ENCODE measurements at regions not wholly inside any gene's neighbourhood (a gene's known extent, or its start where the extent isn't known, plus 50 kb on each side); places are given as distances from the start of the nearest gene placed in this dataset.

DNA sequence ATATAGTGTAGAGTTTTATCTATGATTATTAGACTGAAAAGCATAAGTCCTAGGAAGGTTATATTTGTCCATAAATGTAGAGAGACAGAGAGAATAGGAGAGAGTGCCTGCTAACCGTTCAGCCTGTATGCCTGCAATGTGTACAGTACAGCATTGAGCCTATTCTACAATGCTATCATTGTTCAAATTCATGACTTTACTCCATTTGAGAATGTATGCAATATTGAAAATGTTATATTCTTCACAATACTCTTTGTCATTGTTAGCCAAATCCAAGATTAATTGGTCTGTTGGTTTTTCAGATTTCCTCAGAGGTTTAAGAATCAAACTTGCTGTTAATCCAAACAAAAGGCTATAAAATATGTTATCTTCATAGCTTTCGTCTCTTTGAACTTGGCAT, 585.2 kb upstream of the B3GALT2 start:
- no peak overlapping the region for H3K27ac ChIP-seq
- DNase-seq = no peak
- peaks cover 3 to 6% of the 10 kb centered on the region in 2 donors for H3K4me1 ChIP-seq
- WGBS, 2 donors = 86 to 89% methylated on average over 2 of the region's 2 CpGs
- intact Hi-C loops (cut with DNase I) = no loop called here
- no peaks in the 10 kb centered on the region for H3K27me3 ChIP-seq
- TF ChIP-seq POLR2A (IDR thresholded peaks at IDR 0.05) (no peak), CTCF (IDR thresholded peaks at IDR 0.05) (no peak)
- no peak overlapping the region for H3K4me3 ChIP-seq (replicated peaks in 1 of 3)
- H3K36me3 ChIP-seq = no peaks in the 10 kb centered on the region
- H3K9me3 ChIP-seq = no peaks in the 10 kb centered on the region

GRCh38 chr1:193769651-193770050, 583.2 kb upstream of the B3GALT2 start:
- intact Hi-C loops (cut with DNase I) = no loop called here
- whole genome bisulfite sequencing, 2 donors = 87 to 91% methylated on average over 2 of the region's 2 CpGs

GRCh38 chr1:193767886-193768285, 581.5 kb upstream of the B3GALT2 start:
- Histone ChIP-seq H3K4me1 (peaks cover 3 to 6% of the 10 kb centered on the region in 2 donors), H3K9me3 (no peaks in the 10 kb centered on the region), H3K27ac (peak overlapping the region in 2 of 3 donors; percentile 59 to 77), H3K4me3 (replicated peaks in 1 of 3) (no peak overlapping the region), H3K36me3 (no peaks in the 10 kb centered on the region), H3K27me3 (no peaks in the 10 kb centered on the region)
- DNase-seq = peak; percentile 80 to 82
- 45 to 58% methylated on average over 6 of the region's 6 CpGs for WGBS, 2 donors
- intact Hi-C loops (cut with DNase I) = no loop called here
- no peak for TF ChIP-seq POLR2A (IDR thresholded peaks at IDR 0.05)
- TF ChIP-seq CTCF (IDR thresholded peaks at IDR 0.05) = no peak

More at GRCh38 chr1:193769651-193770050, 583.2 kb upstream of the B3GALT2 start:
- no peak for TF ChIP-seq CTCF (IDR thresholded peaks at IDR 0.05)
- TF ChIP-seq POLR2A (IDR thresholded peaks at IDR 0.05) = no peak
- peaks cover 3 to 6% of the 10 kb centered on the region in 2 donors for H3K4me1 ChIP-seq
- no peaks in the 10 kb centered on the region for H3K36me3 ChIP-seq
- no peaks in the 10 kb centered on the region for H3K9me3 ChIP-seq
- no peak overlapping the region for H3K4me3 ChIP-seq (replicated peaks in 1 of 3)
- DNase-seq = no peak
- no peak overlapping the region for H3K27ac ChIP-seq
- no peaks in the 10 kb centered on the region for H3K27me3 ChIP-seq

DNA sequence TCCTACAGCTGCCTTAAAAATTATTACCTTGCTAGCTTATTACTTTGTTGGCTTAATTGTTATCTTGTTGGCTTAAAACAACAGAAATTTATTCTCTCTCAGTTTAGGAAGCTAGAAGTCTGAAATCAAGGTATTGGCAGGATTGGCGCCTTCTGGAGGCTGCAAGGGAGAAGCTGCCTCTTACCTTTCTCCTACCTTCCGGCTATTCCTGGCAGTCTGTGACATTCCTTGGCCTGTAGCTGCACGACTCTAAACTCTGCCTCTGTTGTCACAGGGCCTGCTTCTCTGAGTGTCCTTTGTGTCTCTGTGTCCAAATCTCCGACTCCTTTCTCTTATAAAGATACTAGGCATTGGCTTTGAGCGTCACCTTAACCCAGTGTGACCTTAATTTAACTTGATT, 579.9 kb upstream of the B3GALT2 start:
- intact Hi-C loops (cut with DNase I) = no loop called here
- no peaks in the 10 kb centered on the region for H3K27me3 ChIP-seq
- TF ChIP-seq POLR2A (IDR thresholded peaks at IDR 0.05) = no peak
- TF ChIP-seq CTCF (IDR thresholded peaks at IDR 0.05) = no peak
- no peaks in the 10 kb centered on the region for H3K36me3 ChIP-seq
- no peaks in the 10 kb centered on the region for H3K9me3 ChIP-seq
- WGBS, 2 donors = 69 to 73% methylated on average over 5 of the region's 5 CpGs
- H3K4me1 ChIP-seq = peaks cover 3 to 6% of the 10 kb centered on the region in 2 donors
- DNase-seq = peak; percentile 41 to 63
- H3K27ac ChIP-seq = peak overlapping the region in 1 of 3 donors; percentile 8
- H3K4me3 ChIP-seq (replicated peaks in 1 of 3) = no peak overlapping the region

- intact Hi-C loops (cut with DNase I) = no loop called here
- Histone ChIP-seq H3K36me3 (no peaks in the 10 kb centered on the region), H3K27ac (no peak overlapping the region), H3K4me3 (replicated peaks in 1 of 3) (no peak overlapping the region), H3K9me3 (no peaks in the 10 kb centered on the region), H3K4me1 (peaks cover 3 to 6% of the 10 kb centered on the region in 2 donors), H3K27me3 (no peaks in the 10 kb centered on the region)
- no peak for TF ChIP-seq POLR2A (IDR thresholded peaks at IDR 0.05)
- TF ChIP-seq CTCF (IDR thresholded peaks at IDR 0.05) = no peak
- no peak for DNase-seq
- WGBS, 2 donors = 76 to 81% methylated on average over 3 of the region's 3 CpGs
Measured at GRCh38 chr1:193763266-193763665, 576.9 kb upstream of the B3GALT2 start.

Data from thyroid gland (tissue), 4 donors.